ENCODE measurements at regions not wholly inside any gene's neighbourhood (a gene's known extent, or its start where the extent isn't known, plus 50 kb on each side); places are given as distances from the start of the nearest gene placed in this dataset.

DNA sequence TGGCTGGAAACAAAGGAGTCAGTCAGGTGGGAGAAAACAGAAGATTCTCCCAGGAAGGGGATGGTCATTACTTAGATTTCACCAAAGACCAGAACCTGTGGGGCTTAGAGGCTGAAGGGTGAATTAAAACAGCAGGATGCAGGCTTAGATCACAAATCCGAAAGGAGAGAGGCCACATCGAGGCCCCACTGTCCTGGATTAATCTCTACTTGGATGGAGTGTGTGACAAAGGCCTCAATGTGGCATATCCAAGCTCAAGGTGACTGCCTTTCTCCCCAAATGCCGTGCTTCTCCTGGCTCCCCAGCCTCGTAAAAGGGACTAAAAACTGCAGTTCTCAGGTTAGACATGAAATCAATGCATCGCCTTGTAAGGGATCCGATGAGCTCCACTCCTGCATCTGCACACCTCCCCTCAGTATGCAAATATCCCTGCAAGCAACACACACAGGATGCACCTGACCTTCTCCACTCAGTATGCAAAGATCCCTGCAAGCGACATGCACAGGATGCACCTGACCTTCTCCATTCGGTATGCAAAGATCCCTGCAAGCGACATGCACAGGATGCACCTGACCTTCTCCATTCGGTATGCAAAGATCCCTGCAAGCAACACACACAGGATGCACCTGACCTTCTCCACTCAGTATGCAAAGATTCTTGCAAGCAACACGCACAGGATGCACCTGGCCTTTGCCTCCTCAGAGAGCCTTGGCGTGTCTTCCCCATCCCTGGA lies 447.4 kb downstream of the BRD1 start:
- TF ChIP-seq, protein P1, sequence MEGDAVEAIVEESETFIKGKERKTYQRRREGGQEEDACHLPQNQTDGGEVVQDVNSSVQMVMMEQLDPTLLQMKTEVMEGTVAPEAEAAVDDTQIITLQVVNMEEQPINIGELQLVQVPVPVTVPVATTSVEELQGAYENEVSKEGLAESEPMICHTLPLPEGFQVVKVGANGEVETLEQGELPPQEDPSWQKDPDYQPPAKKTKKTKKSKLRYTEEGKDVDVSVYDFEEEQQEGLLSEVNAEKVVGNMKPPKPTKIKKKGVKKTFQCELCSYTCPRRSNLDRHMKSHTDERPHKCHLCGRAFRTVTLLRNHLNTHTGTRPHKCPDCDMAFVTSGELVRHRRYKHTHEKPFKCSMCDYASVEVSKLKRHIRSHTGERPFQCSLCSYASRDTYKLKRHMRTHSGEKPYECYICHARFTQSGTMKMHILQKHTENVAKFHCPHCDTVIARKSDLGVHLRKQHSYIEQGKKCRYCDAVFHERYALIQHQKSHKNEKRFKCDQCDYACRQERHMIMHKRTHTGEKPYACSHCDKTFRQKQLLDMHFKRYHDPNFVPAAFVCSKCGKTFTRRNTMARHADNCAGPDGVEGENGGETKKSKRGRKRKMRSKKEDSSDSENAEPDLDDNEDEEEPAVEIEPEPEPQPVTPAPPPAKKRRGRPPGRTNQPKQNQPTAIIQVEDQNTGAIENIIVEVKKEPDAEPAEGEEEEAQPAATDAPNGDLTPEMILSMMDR (IDR thresholded peaks at IDR 0.05): no peak
- no peak for TF ChIP-seq POLR2A (IDR thresholded peaks at IDR 0.05)

All from adrenal gland (tissue), 5 donors.